ENCODE measurements at regions not wholly inside any gene's neighbourhood (a gene's known extent, or its start where the extent isn't known, plus 50 kb on each side); places are given as distances from the start of the nearest gene placed in this dataset.

GRCh38 chr6:167652042-167652700 is 174.5 kb upstream of the AFDN start:
- WGBS, result 81% methylated on average over 23 of the region's 23 CpGs

GRCh38 chr6:167652701-167653095 is 174.0 kb upstream of the AFDN start:
- no peak overlapping the region for H3K27ac ChIP-seq (ENCODE audit: low read depth, low read length)
- H3K9me3 ChIP-seq (ENCODE audit: insufficient read depth, low read depth, low read length), result no peaks in the 10 kb centered on the region
- H3K4me1 ChIP-seq (ENCODE audit: insufficient read depth, low read length), result peaks cover 9% of the 10 kb centered on the region; the same call in 1 of the 2 replicates
- no peaks in the 10 kb centered on the region for H3K36me3 ChIP-seq (ENCODE audit: insufficient read depth, low read length)
- H3K27me3 ChIP-seq (ENCODE audit: insufficient read depth, low read length), result no peaks in the 10 kb centered on the region
- 42% methylated on average over 13 of the region's 13 CpGs for WGBS
- H3K4me3 ChIP-seq (ENCODE audit: low read length), result no peak overlapping the region
- H3K9ac ChIP-seq (ENCODE audit: low read depth, low read length), result no peak overlapping the region

More at GRCh38 chr6:167652042-167652700, 174.5 kb upstream of the AFDN start:
- Histone ChIP-seq H3K27ac (ENCODE audit: low read depth, low read length) (no peak overlapping the region), H3K27me3 (ENCODE audit: insufficient read depth, low read length) (no peaks in the 10 kb centered on the region), H3K9me3 (ENCODE audit: insufficient read depth, low read depth, low read length) (no peaks in the 10 kb centered on the region), H3K4me3 (ENCODE audit: low read length) (no peak overlapping the region), H3K4me1 (ENCODE audit: insufficient read depth, low read length) (peaks cover 9% of the 10 kb centered on the region; the same call in 1 of the 2 replicates), H3K36me3 (ENCODE audit: insufficient read depth, low read length) (no peaks in the 10 kb centered on the region), H3K9ac (ENCODE audit: low read depth, low read length) (no peak overlapping the region)

DNA sequence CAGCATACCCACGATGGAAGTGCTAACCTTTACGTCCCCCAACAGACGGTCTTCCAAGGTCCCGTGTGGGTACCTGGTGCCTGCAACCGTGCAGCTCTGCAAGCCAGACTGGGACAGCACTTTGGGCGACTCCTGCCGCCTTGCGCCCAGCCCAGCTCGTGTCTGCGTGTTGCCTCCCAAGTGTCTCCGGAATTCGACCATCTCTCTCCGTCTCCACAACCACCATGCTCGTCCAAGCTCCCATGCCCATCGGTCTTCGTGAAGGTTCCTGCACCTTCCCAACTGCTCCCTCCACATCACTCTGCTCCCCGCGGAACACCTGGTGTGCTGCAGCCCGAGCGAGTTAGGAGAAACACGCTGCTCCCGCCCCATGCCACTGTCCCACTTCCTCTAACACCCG is 173.2 kb upstream of the AFDN start:
- 93% methylated on average over 23 of the region's 23 CpGs for WGBS
- Histone ChIP-seq H3K4me1 (ENCODE audit: insufficient read depth, low read length) (0 out of 2 replicates have a peak, but pooled peaks cover 9% of the 10 kb centered on the region), H3K4me3 (ENCODE audit: low read length) (no peak overlapping the region), H3K27ac (ENCODE audit: low read depth, low read length) (no peak overlapping the region), H3K9ac (ENCODE audit: low read depth, low read length) (no peak overlapping the region), H3K36me3 (ENCODE audit: insufficient read depth, low read length) (no peaks in the 10 kb centered on the region), H3K9me3 (ENCODE audit: insufficient read depth, low read depth, low read length) (no peaks in the 10 kb centered on the region), H3K27me3 (ENCODE audit: insufficient read depth, low read length) (no peaks in the 10 kb centered on the region)

GRCh38 chr6:167654389-167654788 is 172.3 kb upstream of the AFDN start:
- H3K4me3 ChIP-seq (ENCODE audit: low read length), result no peak overlapping the region
- H3K4me1 ChIP-seq (ENCODE audit: insufficient read depth, low read length), result 0 out of 2 replicates have a peak, but pooled peaks cover 9% of the 10 kb centered on the region
- no peak overlapping the region for H3K27ac ChIP-seq (ENCODE audit: low read depth, low read length)
- H3K9ac ChIP-seq (ENCODE audit: low read depth, low read length), result no peak overlapping the region
- 92% methylated on average over 4 of the region's 4 CpGs for WGBS
- H3K36me3 ChIP-seq (ENCODE audit: insufficient read depth, low read length), result no peaks in the 10 kb centered on the region
- H3K9me3 ChIP-seq (ENCODE audit: insufficient read depth, low read depth, low read length), result no peaks in the 10 kb centered on the region
- H3K27me3 ChIP-seq (ENCODE audit: insufficient read depth, low read length), result no peaks in the 10 kb centered on the region

- Histone ChIP-seq H3K4me1 (ENCODE audit: insufficient read depth, low read length) (0 out of 2 replicates have a peak, but pooled peaks cover 9% of the 10 kb centered on the region), H3K27me3 (ENCODE audit: insufficient read depth, low read length) (no peaks in the 10 kb centered on the region), H3K9me3 (ENCODE audit: insufficient read depth, low read depth, low read length) (no peaks in the 10 kb centered on the region), H3K9ac (ENCODE audit: low read depth, low read length) (no peak overlapping the region), H3K4me3 (ENCODE audit: low read length) (no peak overlapping the region), H3K36me3 (ENCODE audit: insufficient read depth, low read length) (no peaks in the 10 kb centered on the region), H3K27ac (ENCODE audit: low read depth, low read length) (no peak overlapping the region)
- 88% methylated on average over 4 of the region's 4 CpGs for WGBS
These were observed 171.4 kb upstream of the AFDN start for GRCh38 chr6:167655174-167655821.

- Histone ChIP-seq H3K27ac (ENCODE audit: low read depth, low read length) (no peak overlapping the region), H3K36me3 (ENCODE audit: insufficient read depth, low read length) (no peaks in the 10 kb centered on the region), H3K9me3 (ENCODE audit: insufficient read depth, low read depth, low read length) (no peaks in the 10 kb centered on the region), H3K27me3 (ENCODE audit: insufficient read depth, low read length) (no peaks in the 10 kb centered on the region), H3K4me1 (ENCODE audit: insufficient read depth, low read length) (no peaks in the 10 kb centered on the region; the same call in 1 of the 2 replicates), H3K9ac (ENCODE audit: low read depth, low read length) (no peak overlapping the region), H3K4me3 (ENCODE audit: low read length) (no peak overlapping the region)
- WGBS, result 88% methylated on average over 5 of the region's 5 CpGs
These were observed 168.6 kb upstream of the AFDN start for GRCh38 chr6:167658106-167658505.

DNA sequence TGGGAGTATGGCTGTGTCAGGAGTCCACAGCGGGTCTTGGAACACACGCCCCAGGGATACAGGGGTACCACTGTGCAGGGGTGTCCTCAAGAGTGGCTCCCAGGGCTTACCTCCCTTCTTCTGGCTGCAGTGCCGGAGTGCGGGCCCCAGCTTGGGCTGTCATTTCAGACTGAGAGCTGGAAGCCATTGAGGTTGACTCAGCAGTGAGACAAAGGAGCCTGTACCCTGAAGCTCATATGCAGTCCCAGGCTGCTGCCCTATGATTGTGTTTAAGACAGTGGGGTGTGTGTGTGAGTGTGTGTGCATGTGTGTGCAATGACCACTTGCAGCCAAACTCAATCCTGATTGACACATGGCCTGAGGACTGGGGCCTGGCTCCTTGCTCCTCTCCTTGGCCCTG is 167.7 kb upstream of the AFDN start:
- H3K4me1 ChIP-seq (ENCODE audit: insufficient read depth, low read length), result no peaks in the 10 kb centered on the region; the same call in 1 of the 2 replicates
- no peak overlapping the region for H3K27ac ChIP-seq (ENCODE audit: low read depth, low read length)
- WGBS, result 95% methylated on average over 4 of the region's 4 CpGs
- no peaks in the 10 kb centered on the region for H3K27me3 ChIP-seq (ENCODE audit: insufficient read depth, low read length)
- no peaks in the 10 kb centered on the region for H3K9me3 ChIP-seq (ENCODE audit: insufficient read depth, low read depth, low read length)
- H3K4me3 ChIP-seq (ENCODE audit: low read length), result no peak overlapping the region
- no peak overlapping the region for H3K9ac ChIP-seq (ENCODE audit: low read depth, low read length)
- H3K36me3 ChIP-seq (ENCODE audit: insufficient read depth, low read length), result no peaks in the 10 kb centered on the region

GRCh38 chr6:167660424-167660823 is 166.3 kb upstream of the AFDN start:
- Histone ChIP-seq H3K27ac (ENCODE audit: low read depth, low read length) (no peak overlapping the region), H3K9ac (ENCODE audit: low read depth, low read length) (no peak overlapping the region), H3K36me3 (ENCODE audit: insufficient read depth, low read length) (no peaks in the 10 kb centered on the region), H3K4me1 (ENCODE audit: insufficient read depth, low read length) (no peaks in the 10 kb centered on the region; the same call in 1 of the 2 replicates), H3K27me3 (ENCODE audit: insufficient read depth, low read length) (no peaks in the 10 kb centered on the region), H3K9me3 (ENCODE audit: insufficient read depth, low read depth, low read length) (no peaks in the 10 kb centered on the region), H3K4me3 (ENCODE audit: low read length) (no peak overlapping the region)
- 89% methylated on average over 4 of the region's 4 CpGs for WGBS

- WGBS, result 79% methylated on average over 9 of the region's 9 CpGs
- H3K9ac ChIP-seq (ENCODE audit: low read depth, low read length), result no peak overlapping the region
- H3K27me3 ChIP-seq (ENCODE audit: insufficient read depth, low read length), result no peaks in the 10 kb centered on the region
These were observed 165.7 kb upstream of the AFDN start for GRCh38 chr6:167660944-167661551.

GRCh38 chr6:167661552-167662044 is 165.1 kb upstream of the AFDN start:
- no peak overlapping the region for H3K4me3 ChIP-seq (ENCODE audit: low read length)
- H3K9me3 ChIP-seq (ENCODE audit: insufficient read depth, low read depth, low read length), result no peaks in the 10 kb centered on the region
- no peak overlapping the region for H3K9ac ChIP-seq (ENCODE audit: low read depth, low read length)
- no peaks in the 10 kb centered on the region for H3K27me3 ChIP-seq (ENCODE audit: insufficient read depth, low read length)
- H3K4me1 ChIP-seq (ENCODE audit: insufficient read depth, low read length), result no peaks in the 10 kb centered on the region; the same call in 1 of the 2 replicates
- H3K27ac ChIP-seq (ENCODE audit: low read depth, low read length), result no peak overlapping the region
- WGBS, result 86% methylated on average over 8 of the region's 8 CpGs
- H3K36me3 ChIP-seq (ENCODE audit: insufficient read depth, low read length), result no peaks in the 10 kb centered on the region

More at GRCh38 chr6:167660944-167661551, 165.7 kb upstream of the AFDN start:
- Histone ChIP-seq H3K4me3 (ENCODE audit: low read length) (no peak overlapping the region), H3K9me3 (ENCODE audit: insufficient read depth, low read depth, low read length) (no peaks in the 10 kb centered on the region), H3K4me1 (ENCODE audit: insufficient read depth, low read length) (no peaks in the 10 kb centered on the region; the same call in 1 of the 2 replicates), H3K27ac (ENCODE audit: low read depth, low read length) (no peak overlapping the region), H3K36me3 (ENCODE audit: insufficient read depth, low read length) (no peaks in the 10 kb centered on the region)

Data from HUES64 (cell line).